Esophagus (tissue), 2 donors: ENCODE measurements at regions not wholly inside any gene's neighbourhood (a gene's known extent, or its start where the extent isn't known, plus 50 kb on each side); places are given as distances from the start of the nearest gene placed in this dataset.

ENCODE experiments used
- H3K27ac ChIP-seq, 2 donors: one replicate each; pipeline ENCODE4 v1.5.1; 2013; ENCODE audit warnings: low read depth in 2 of 2, mild to moderate bottlenecking in 2 of 2, inconsistent platforms in 1 of 2, low read length in 1 of 2, moderate library complexity in 1 of 2
- H3K27me3 ChIP-seq, 2 donors: one replicate each; pipeline ENCODE4 v1.6.1; 2013; ENCODE audit warnings: low read length in 2 of 2, control low read depth in 1 of 2, mild to moderate bottlenecking in 1 of 2; ENCODE audit not compliant: insufficient read depth in 2 of 2, control insufficient read depth in 1 of 2
- H3K36me3 ChIP-seq, 2 donors: one replicate each; pipeline ENCODE4 v1.6.1; 2013; ENCODE audit warnings: low read length in 1 of 2; ENCODE audit not compliant: control insufficient read depth in 2 of 2, insufficient read depth in 2 of 2
- H3K4me1 ChIP-seq, 2 donors: one replicate each; pipeline ENCODE4 v1.6.1; 2013; ENCODE audit warnings: low read length in 1 of 2; ENCODE audit not compliant: control insufficient read depth in 2 of 2, insufficient read depth in 2 of 2
- H3K4me3 ChIP-seq, 2 donors: one replicate each; pipeline ENCODE4 v1.5.1; 2013; ENCODE audit warnings: low read length in 2 of 2, mild to moderate bottlenecking in 2 of 2, low read depth in 1 of 2, moderate library complexity in 1 of 2
- H3K9me3 ChIP-seq, 2 donors: one replicate each; pipeline ENCODE4 v1.6.1; 2013; ENCODE audit warnings: mild to moderate bottlenecking in 2 of 2, low read depth in 1 of 2, low read length in 1 of 2, moderate library complexity in 1 of 2; ENCODE audit not compliant: control insufficient read depth in 2 of 2, insufficient read depth in 1 of 2
- WGBS, 2 donors: extraction: QIAGEN DNeasy Blood & Tissue Kit; methylation state at CpG; one replicate each; pipeline ENCODE4 v1.1.7; 2013; 5-methylcytosine and 5-hydroxymethylcytosine counted together
- donor health status: healthy with polysubstance abuse.
- donor health status: Bipolar disorder and iron deficiency.

DNA sequence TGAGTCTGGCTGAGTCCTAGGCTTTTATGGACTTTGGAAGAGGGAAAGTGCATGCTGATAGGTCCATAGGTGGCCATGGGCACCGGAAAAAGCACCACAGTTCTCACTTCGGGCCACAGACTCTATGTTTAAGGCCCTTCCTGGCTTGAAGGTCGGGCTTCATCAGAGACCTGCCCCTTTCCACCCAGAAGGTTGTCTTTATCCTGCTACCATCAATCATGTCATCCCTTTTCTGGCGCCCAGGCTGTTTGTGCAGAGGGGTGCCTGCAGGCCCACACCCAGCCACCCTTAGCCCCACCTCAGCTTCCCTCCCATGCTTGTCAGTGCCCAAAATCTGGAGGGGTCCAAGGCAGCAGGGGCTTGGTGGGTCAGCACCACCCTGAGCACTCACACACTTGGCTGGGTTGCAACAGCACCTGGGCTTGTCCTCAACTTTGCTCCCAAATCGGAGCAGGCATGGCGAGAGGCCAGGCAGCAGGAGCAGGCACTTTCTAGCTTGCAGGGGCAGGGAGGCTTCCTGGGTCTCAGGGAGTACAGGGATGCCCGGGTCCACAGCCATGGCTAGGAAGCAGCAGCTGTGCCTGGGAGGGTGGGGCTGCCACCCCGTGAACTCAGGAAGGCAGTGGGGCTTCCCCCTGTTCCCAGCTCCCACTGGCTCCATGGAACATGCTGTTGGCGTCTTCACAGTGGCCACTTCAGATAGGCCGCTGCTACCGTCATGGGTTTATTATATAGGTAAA, 63.8 kb upstream of the TOM1L1 start:
- H3K4me1 ChIP-seq = no peaks in the 10 kb centered on the region
- no peaks in the 10 kb centered on the region for H3K36me3 ChIP-seq
- peaks cover 0 to 7% of the 10 kb centered on the region in 2 donors for H3K9me3 ChIP-seq
- H3K4me3 ChIP-seq = no peak overlapping the region
- no peaks in the 10 kb centered on the region for H3K27me3 ChIP-seq
- WGBS, 2 donors = 81 to 84% methylated on average over 11 of the region's 11 CpGs
- no peak overlapping the region for H3K27ac ChIP-seq

DNA sequence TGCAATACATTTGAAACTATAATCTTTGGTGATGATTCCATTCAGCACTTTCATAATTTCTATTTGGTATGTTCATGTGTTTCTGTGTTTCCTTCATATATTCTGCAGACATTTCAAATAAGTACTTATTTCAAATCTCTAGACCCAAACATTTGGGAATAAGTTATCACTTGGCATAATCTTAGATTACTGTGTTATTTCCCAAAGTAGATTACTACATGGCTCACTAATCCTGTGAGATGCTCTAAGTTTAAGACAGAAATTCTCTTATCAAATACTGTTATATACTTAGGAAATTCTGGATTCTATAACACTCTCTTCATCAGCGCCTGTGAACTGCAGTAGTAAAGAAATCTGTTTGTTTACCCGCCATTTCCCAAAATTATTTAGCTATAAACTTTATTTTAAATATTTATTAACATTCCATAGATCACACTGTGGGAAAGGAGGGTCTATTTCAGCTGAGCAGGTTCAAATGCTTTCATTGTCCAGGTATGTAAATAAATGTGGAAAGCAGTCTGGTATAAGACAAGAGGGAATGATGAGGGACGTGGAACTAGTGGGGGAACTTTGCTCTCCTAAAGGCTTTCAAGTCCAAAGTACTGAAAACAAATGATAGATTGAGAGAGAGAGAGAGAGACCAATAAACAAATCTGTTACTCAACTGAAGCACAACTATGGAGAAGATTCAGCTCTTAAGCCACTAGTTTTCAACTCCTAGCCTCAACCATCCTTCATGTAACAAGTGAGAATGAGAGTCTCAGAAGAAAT, 61.8 kb upstream of the TOM1L1 start:
- H3K36me3 ChIP-seq = no peaks in the 10 kb centered on the region
- H3K9me3 ChIP-seq = peaks cover 0 to 7% of the 10 kb centered on the region in 2 donors
- H3K4me3 ChIP-seq = no peak overlapping the region
- H3K4me1 ChIP-seq = no peaks in the 10 kb centered on the region
- H3K27me3 ChIP-seq = no peaks in the 10 kb centered on the region
- 61 to 64% methylated on average over 3 of the region's 3 CpGs for WGBS, 2 donors
- no peak overlapping the region for H3K27ac ChIP-seq

DNA sequence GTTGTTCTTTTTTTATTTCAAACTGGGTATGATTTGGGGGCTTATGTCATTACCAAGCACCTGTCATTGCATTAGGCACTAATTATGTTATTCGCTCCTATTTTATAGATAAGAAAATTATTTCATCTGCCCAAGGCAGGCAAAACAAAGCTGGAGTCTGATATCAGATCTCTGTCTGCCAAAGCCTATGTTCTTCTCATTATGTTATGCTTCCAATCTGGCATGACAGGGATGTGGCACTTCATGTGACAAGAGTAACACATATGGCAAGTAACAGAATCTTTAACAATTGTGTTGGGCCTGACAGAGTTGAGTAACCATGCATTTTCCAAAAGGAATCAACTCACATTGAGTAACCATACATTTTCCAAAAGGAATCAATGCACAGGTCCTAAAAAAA, 61.2 kb upstream of the TOM1L1 start:
- 93 to 98% methylated on average over 1 of the region's 1 CpG for WGBS, 2 donors
- no peaks in the 10 kb centered on the region for H3K27me3 ChIP-seq
- H3K27ac ChIP-seq = no peak overlapping the region
- no peak overlapping the region for H3K4me3 ChIP-seq
- no peaks in the 10 kb centered on the region for H3K36me3 ChIP-seq
- H3K9me3 ChIP-seq = peaks cover 0 to 7% of the 10 kb centered on the region in 2 donors
- H3K4me1 ChIP-seq = no peaks in the 10 kb centered on the region

- Histone ChIP-seq H3K27ac (no peak overlapping the region), H3K36me3 (no peaks in the 10 kb centered on the region), H3K27me3 (no peaks in the 10 kb centered on the region), H3K9me3 (peaks cover 0 to 5% of the 10 kb centered on the region in 2 donors), H3K4me1 (no peaks in the 10 kb centered on the region), H3K4me3 (no peak overlapping the region)
- WGBS, 2 donors = 50 to 56% methylated on average over 4 of the region's 4 CpGs
These were observed 59.6 kb upstream of the TOM1L1 start for GRCh38 chr17:54840885-54841591.

DNA sequence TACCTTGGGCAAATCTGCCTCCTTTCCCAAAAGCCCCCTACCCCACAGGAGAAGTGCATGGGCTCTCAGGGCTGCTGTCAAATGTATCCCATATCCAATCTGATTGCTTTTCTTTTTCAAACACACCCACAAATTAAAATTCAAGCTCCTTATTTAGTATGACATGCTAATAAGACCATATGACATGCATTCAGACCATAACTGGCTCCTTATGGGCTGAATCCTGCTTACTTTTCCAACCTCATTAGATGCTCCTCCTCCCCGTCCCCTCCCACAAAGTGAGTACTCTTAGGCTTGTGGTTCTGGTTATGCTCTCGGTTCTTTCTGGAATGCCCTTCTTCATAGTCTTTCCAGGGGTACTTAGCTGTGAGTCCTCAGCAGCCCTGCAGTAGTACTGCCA, 59.0 kb upstream of the TOM1L1 start:
- H3K27ac ChIP-seq = no peak overlapping the region
- WGBS, 2 donors = 80% methylated on average over 2 of the region's 2 CpGs
- no peaks in the 10 kb centered on the region for H3K9me3 ChIP-seq
- no peaks in the 10 kb centered on the region for H3K4me1 ChIP-seq
- no peaks in the 10 kb centered on the region for H3K27me3 ChIP-seq
- H3K36me3 ChIP-seq = no peaks in the 10 kb centered on the region
- H3K4me3 ChIP-seq = no peak overlapping the region

GRCh38 chr17:54844233-54844632, 56.4 kb upstream of the TOM1L1 start:
- Histone ChIP-seq H3K27ac (no peak overlapping the region), H3K9me3 (no peaks in the 10 kb centered on the region), H3K27me3 (no peaks in the 10 kb centered on the region), H3K4me3 (no peak overlapping the region), H3K36me3 (no peaks in the 10 kb centered on the region), H3K4me1 (no peaks in the 10 kb centered on the region)
- 78 to 81% methylated on average over 5 of the region's 5 CpGs for WGBS, 2 donors

GRCh38 chr17:54848368-54848987, 52.2 kb upstream of the TOM1L1 start:
- Histone ChIP-seq H3K27me3 (no peaks in the 10 kb centered on the region), H3K9me3 (no peaks in the 10 kb centered on the region), H3K27ac (no peak overlapping the region), H3K4me1 (no peaks in the 10 kb centered on the region), H3K36me3 (no peaks in the 10 kb centered on the region), H3K4me3 (no peak overlapping the region)
- WGBS, 2 donors = 60 to 67% methylated on average over 2 of the region's 2 CpGs

DNA sequence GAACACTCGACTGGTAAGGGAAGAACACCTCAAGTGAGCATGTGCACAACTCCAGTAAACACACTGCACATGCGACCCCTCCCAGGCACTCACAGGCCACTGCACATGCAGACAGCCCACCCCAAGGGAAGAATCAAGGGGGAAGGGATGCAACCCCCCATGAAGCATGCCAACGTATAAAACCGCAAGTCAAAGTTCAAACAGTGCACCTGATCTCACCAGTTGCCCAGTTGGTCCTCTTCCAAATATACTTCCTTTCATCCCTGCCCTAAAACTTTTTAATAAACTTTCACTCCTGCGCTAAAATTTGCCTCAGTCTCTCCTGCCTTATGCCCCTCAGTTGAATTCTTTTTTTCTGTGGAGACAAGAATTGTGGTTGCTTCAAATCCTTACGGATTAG, 51.0 kb upstream of the TOM1L1 start:
- Histone ChIP-seq H3K9me3 (no peaks in the 10 kb centered on the region), H3K36me3 (no peaks in the 10 kb centered on the region), H3K27me3 (no peaks in the 10 kb centered on the region), H3K4me3 (no peak overlapping the region), H3K4me1 (no peaks in the 10 kb centered on the region), H3K27ac (no peak overlapping the region)
- 81 to 84% methylated on average over 6 of the region's 6 CpGs for WGBS, 2 donors
